H9 (cell line): ENCODE measurements at regions not wholly inside any gene's neighbourhood (a gene's known extent, or its start where the extent isn't known, plus 50 kb on each side); places are given as distances from the start of the nearest gene placed in this dataset.
"Not testable (repeated sequence)": the region's sequence is repeated elsewhere in the genome, so short reads cannot be mapped to it uniquely, and the experiment has no call there.

Experiments used
- DNase-seq: peaks from one replicate; pipeline ENCODE4 v3.0.0-alpha.2; 2017
- H2AFZ ChIP-seq: one replicate; pipeline ENCODE4 v1.6.1; 2013; ENCODE audit warnings: mild to moderate bottlenecking, low read length, control low read depth, moderate library complexity
- H2AK5ac ChIP-seq: 2 replicates; pipeline ENCODE4 v1.6.1; 2013; ENCODE audit warnings: low read length, control low read depth, mixed read lengths; ENCODE audit not compliant: insufficient read length
- H2BK120ac ChIP-seq: one replicate; pipeline ENCODE4 v1.6.1; 2013; ENCODE audit warnings: low read depth, mild to moderate bottlenecking, low read length, control low read depth, inconsistent platforms; ENCODE audit not compliant: poor library complexity, severe bottlenecking
- H2BK12ac ChIP-seq: 2 replicates; pipeline ENCODE4 v1.6.1; 2013; ENCODE audit warnings: low read length, control low read depth, mixed read lengths, low read depth; ENCODE audit not compliant: insufficient read length
- H2BK15ac ChIP-seq: 2 replicates; pipeline ENCODE4 v1.6.1; 2013; ENCODE audit warnings: low read depth, low read length, control low read depth
- H2BK20ac ChIP-seq: one replicate; pipeline ENCODE4 v1.6.1; 2013; ENCODE audit warnings: low read depth, mild to moderate bottlenecking, low read length, control low read depth, inconsistent platforms; ENCODE audit not compliant: poor library complexity, severe bottlenecking
- H2BK5ac ChIP-seq: 2 replicates; pipeline ENCODE4 v1.6.1; 2013; ENCODE audit warnings: low read length, control low read depth, mixed read lengths; ENCODE audit not compliant: insufficient read length
- H3K14ac ChIP-seq: 2 replicates; pipeline ENCODE4 v1.6.1; 2013; ENCODE audit warnings: low read length, control low read depth; ENCODE audit not compliant: insufficient read depth
- H3K18ac ChIP-seq: 2 replicates; pipeline ENCODE4 v1.6.1; 2013; ENCODE audit warnings: low read depth, mild to moderate bottlenecking, mixed read lengths, low read length, control low read depth; ENCODE audit not compliant: insufficient read length
- H3K23ac ChIP-seq: 2 replicates; pipeline ENCODE4 v1.6.1; 2013; ENCODE audit warnings: low read length, control low read depth, mixed read lengths, low read depth; ENCODE audit not compliant: insufficient read length
- H3K23me2 ChIP-seq: 2 replicates; pipeline ENCODE4 v1.6.1; 2013; ENCODE audit warnings: low read depth, mild to moderate bottlenecking, mixed read lengths, low read length, control low read depth; ENCODE audit not compliant: insufficient read length, poor library complexity, severe bottlenecking
- H3K27ac ChIP-seq: 2 replicates; pipeline ENCODE4 v1.5.1; 2013; ENCODE audit warnings: low read length, control low read depth, mixed read lengths, low read depth; ENCODE audit not compliant: insufficient read length
- H3K27me3 ChIP-seq: 2 replicates; pipeline ENCODE4 v1.6.1; 2013; ENCODE audit warnings: low read length, control low read depth, inconsistent platforms; ENCODE audit not compliant: insufficient read depth
- H3K4ac ChIP-seq: 2 replicates; pipeline ENCODE4 v1.6.1; 2013; ENCODE audit warnings: low read depth, mild to moderate bottlenecking, control low read depth, inconsistent platforms, low read length, moderate library complexity
- H3K4me1 ChIP-seq: 2 replicates; pipeline ENCODE4 v1.6.1; 2013; ENCODE audit warnings: low read length, control low read depth, inconsistent platforms; ENCODE audit not compliant: insufficient read depth
- H3K4me2 ChIP-seq: 2 replicates; pipeline ENCODE4 v1.6.1; 2013; ENCODE audit warnings: low read length, control low read depth, mixed read lengths; ENCODE audit not compliant: insufficient read length, insufficient read depth
- H3K56ac ChIP-seq: 2 replicates; pipeline ENCODE4 v1.6.1; 2013; ENCODE audit warnings: low read depth, mild to moderate bottlenecking, mixed read lengths, low read length, control low read depth; ENCODE audit not compliant: insufficient read length
- H3K79me1 ChIP-seq: 2 replicates; pipeline ENCODE4 v1.6.1; 2013; ENCODE audit warnings: low read depth, mild to moderate bottlenecking, moderate library complexity, low read length, control low read depth, inconsistent platforms; ENCODE audit not compliant: insufficient read depth, poor library complexity, severe bottlenecking
- H3K79me2 ChIP-seq: 2 replicates; pipeline ENCODE4 v1.6.1; 2013; ENCODE audit warnings: low read length, control low read depth, inconsistent platforms; ENCODE audit not compliant: insufficient read depth
- H3K9ac ChIP-seq: 2 replicates; pipeline ENCODE4 v1.6.1; 2013; ENCODE audit warnings: low read length, control low read depth, mixed read lengths; ENCODE audit not compliant: insufficient read length; ENCODE audit errors: extremely low read depth
- H3K9me3 ChIP-seq: one replicate; pipeline ENCODE4 v1.6.1; 2013; ENCODE audit warnings: low read depth, low read length, inconsistent platforms; ENCODE audit not compliant: control insufficient read depth
- H3T11ph ChIP-seq: one replicate; pipeline ENCODE4 v1.6.1; 2013; ENCODE audit warnings: mild to moderate bottlenecking, low read length, control low read depth, inconsistent platforms
- H4K20me1 ChIP-seq: one replicate; pipeline ENCODE4 v1.6.1; 2013; ENCODE audit not compliant: control insufficient read depth, insufficient read length, insufficient read depth
- H4K5ac ChIP-seq: 2 replicates; pipeline ENCODE4 v1.6.1; 2013; ENCODE audit warnings: low read depth, mild to moderate bottlenecking, mixed read lengths, low read length, control low read depth; ENCODE audit not compliant: insufficient read length
- H4K8ac ChIP-seq: replicated peaks from 2 replicates; pipeline ENCODE4 v1.6.1; 2013; ENCODE audit warnings: low read length, control low read depth, mixed read lengths, low read depth; ENCODE audit not compliant: insufficient read length
- H4K91ac ChIP-seq: 2 replicates; pipeline ENCODE4 v1.6.1; 2013; ENCODE audit warnings: low read depth, mild to moderate bottlenecking, moderate library complexity, mixed read lengths, low read length, control low read depth; ENCODE audit not compliant: insufficient read length
- H3K27ac Mint-ChIP-seq, 3 experiments: 2 replicates in 2 of 3; 3 replicates in 1 of 3; pipeline ENCODE4 v1.8.0; 2020 to 2021; ENCODE audit warnings: mixed read lengths in 3 of 3, mild to moderate bottlenecking in 1 of 3, moderate library complexity in 1 of 3
- H3K27me3 Mint-ChIP-seq: 2 replicates; pipeline ENCODE4 v1.8.0; 2021; ENCODE audit warnings: low read depth, mild to moderate bottlenecking, moderate library complexity, mixed read lengths
- H3K36me3 Mint-ChIP-seq, 3 experiments: 2 replicates in 2 of 3; 3 replicates in 1 of 3; pipeline ENCODE4 v1.8.0; 2020 to 2021; ENCODE audit warnings: low read depth in 3 of 3, mixed read lengths in 3 of 3; ENCODE audit not compliant: insufficient read depth in 1 of 3
- H3K4me1 Mint-ChIP-seq, 2 experiments: 2 replicates each; pipeline ENCODE4 v1.8.0; 2020; ENCODE audit warnings: mixed read lengths in 2 of 2
- H3K4me3 Mint-ChIP-seq, 2 experiments: 2 replicates in 1 of 2; 3 replicates in 1 of 2; pipeline ENCODE4 v1.8.0; 2020 to 2021; ENCODE audit warnings: mild to moderate bottlenecking in 2 of 2, mixed read lengths in 2 of 2, moderate library complexity in 1 of 2
- H3K9me3 Mint-ChIP-seq, 2 experiments: 2 replicates in 1 of 2; 3 replicates in 1 of 2; pipeline ENCODE4 v1.8.0; 2020; ENCODE audit warnings: mild to moderate bottlenecking in 2 of 2, mixed read lengths in 2 of 2, moderate library complexity in 1 of 2
- WGBS: extraction: QIAGEN DNeasy Blood & Tissue Kit; methylation state at CpG from one replicate; pipeline ENCODE4 v1.1.7; 2013; ENCODE audit warnings: missing lambda C conversion rate, low lambda C conversion rate, mixed read lengths; ENCODE audit not compliant: insufficient read length; ENCODE audit errors: extremely low coverage; 5-methylcytosine and 5-hydroxymethylcytosine counted together

DNA sequence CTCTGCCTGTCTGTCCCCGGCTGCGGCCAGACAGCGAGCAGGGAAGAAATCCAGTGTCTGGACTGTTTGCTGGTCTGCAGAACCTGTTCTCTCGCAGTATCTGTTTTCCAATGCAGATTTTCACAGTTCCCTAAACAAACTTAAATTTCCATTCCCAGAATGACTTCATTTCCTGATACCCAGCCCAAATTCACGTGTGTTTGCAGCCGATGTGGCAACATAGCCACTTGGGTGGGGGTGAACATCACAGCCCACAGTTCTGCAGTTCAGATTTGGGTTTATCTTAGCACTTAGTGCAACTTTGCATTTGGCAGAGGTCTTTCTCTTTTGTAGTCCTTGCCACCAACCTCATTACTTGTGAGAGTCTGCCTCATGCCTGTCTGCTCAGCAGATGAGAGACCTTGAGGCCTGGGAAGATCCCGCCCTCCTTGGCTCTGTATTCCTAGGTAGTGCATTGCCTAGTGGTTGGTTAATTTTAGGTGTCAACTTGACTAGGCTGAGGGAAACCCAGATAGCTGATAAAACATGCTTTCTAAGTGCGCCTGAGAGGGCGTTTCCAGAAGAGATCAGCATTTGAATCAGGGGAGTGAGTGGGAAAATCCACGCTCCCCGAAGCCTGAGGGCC lies 122.8 kb upstream of the FAM20C start:
- not testable (repeated sequence) for H4K8ac ChIP-seq, H4K91ac ChIP-seq, H2BK20ac ChIP-seq, H2AK5ac ChIP-seq, DNase-seq, H3K9me3 Mint-ChIP-seq, H4K20me1 ChIP-seq, H3K14ac ChIP-seq, H2BK120ac ChIP-seq, H2BK15ac ChIP-seq, H3K79me2 ChIP-seq, H3K56ac ChIP-seq, H3K4me3 Mint-ChIP-seq, H3K4ac ChIP-seq, H3K4me1 ChIP-seq, H3K9ac ChIP-seq, H4K5ac ChIP-seq, H2BK5ac ChIP-seq, H3K23me2 ChIP-seq, H3K27me3 ChIP-seq, H2BK12ac ChIP-seq, H3K4me2 ChIP-seq, H2AFZ ChIP-seq, H3K27me3 Mint-ChIP-seq, H3K18ac ChIP-seq, H3K27ac Mint-ChIP-seq, H3K36me3 Mint-ChIP-seq, H3K27ac ChIP-seq, H3K4me1 Mint-ChIP-seq, H3T11ph ChIP-seq, H3K23ac ChIP-seq, H3K79me1 ChIP-seq, H3K9me3 ChIP-seq
- WGBS: no CpG with 5 or more reads among the region's 11 CpGs

DNA sequence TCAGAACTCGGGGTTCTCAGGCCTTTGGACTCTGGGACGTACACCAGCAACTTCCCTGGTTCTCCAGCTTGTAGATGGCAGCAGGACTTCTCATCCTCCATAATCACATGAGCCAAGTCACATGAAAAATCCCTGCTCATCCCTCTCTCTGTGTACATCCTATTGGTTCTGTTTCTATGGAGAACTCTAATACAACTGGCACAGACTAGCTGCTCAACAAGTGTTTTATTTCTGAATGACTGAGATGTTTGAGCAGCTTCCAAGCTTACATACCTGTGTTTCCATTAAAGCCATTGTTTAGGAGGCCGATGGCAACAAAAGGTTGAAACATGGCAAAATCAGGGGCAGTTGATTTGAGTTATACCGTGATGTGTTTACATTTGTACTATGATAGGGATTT lies 122.2 kb upstream of the FAM20C start:
- not testable (repeated sequence) for H3K23ac ChIP-seq, H4K8ac ChIP-seq, H3K79me1 ChIP-seq, H3K9ac ChIP-seq, H2AFZ ChIP-seq, H3K27ac ChIP-seq, H3K14ac ChIP-seq, H2BK5ac ChIP-seq, H3K56ac ChIP-seq, H3K4me3 Mint-ChIP-seq, H2BK15ac ChIP-seq, H3T11ph ChIP-seq, H3K18ac ChIP-seq, H3K4me2 ChIP-seq, H3K9me3 Mint-ChIP-seq, H3K4me1 Mint-ChIP-seq, H3K4ac ChIP-seq, H2BK120ac ChIP-seq, H3K4me1 ChIP-seq, H3K23me2 ChIP-seq, H3K9me3 ChIP-seq, H2AK5ac ChIP-seq, H2BK12ac ChIP-seq, H3K27me3 ChIP-seq, H4K5ac ChIP-seq, H3K27me3 Mint-ChIP-seq, H4K91ac ChIP-seq, H3K27ac Mint-ChIP-seq, H3K36me3 Mint-ChIP-seq, H2BK20ac ChIP-seq, H3K79me2 ChIP-seq, H4K20me1 ChIP-seq, DNase-seq
- no CpG with 5 or more reads among the region's 4 CpGs for WGBS
